Esophagus muscularis mucosa (tissue), 4 donors: ENCODE measurements at regions not wholly inside any gene's neighbourhood (a gene's known extent, or its start where the extent isn't known, plus 50 kb on each side); places are given as distances from the start of the nearest gene placed in this dataset.

Experiments used
- CTCF ChIP-seq, 3 experiments: fragments of 200-600 bp in 2 of 3; fragments of 450-650 bp in 1 of 3; sonication (generic) in 2 of 3; IDR thresholded peaks; one replicate each; pipeline ENCODE4 v1.5.1; 2017 to 2019; ENCODE audit warnings: antibody characterized with exemption in 3 of 3, mild to moderate bottlenecking in 2 of 3, moderate library complexity in 1 of 3
- EP300 ChIP-seq: sonication (generic); formaldehyde crosslinking; IDR thresholded peaks from one replicate; pipeline ENCODE4 v1.6.1; 2017; ENCODE audit warnings: antibody characterized with exemption
- POLR2A ChIP-seq: fragments of 450-650 bp; IDR thresholded peaks from one replicate; pipeline ENCODE4 v1.6.1; 2017; ENCODE audit warnings: antibody characterized with exemption, moderate library complexity, mild to moderate bottlenecking, low read depth
- POLR2AphosphoS5 ChIP-seq, 2 donors: sonication (generic); formaldehyde crosslinking; IDR thresholded peaks; one replicate each; pipeline ENCODE4 v1.6.1; 2017; ENCODE audit warnings: antibody characterized with exemption in 2 of 2

- TF ChIP-seq POLR2A = no peak
- TF ChIP-seq CTCF (IDR thresholded peaks at IDR 0.05) = no peak
- TF ChIP-seq EP300 = no peak
- TF ChIP-seq POLR2AphosphoS5 (IDR thresholded peaks at IDR 0.05) = no peak
Observed at GRCh38 chr14:49016381-49016780, 569.8 kb downstream of the RPS29 start.
